ENCODE measurements at regions not wholly inside any gene's neighbourhood (a gene's known extent, or its start where the extent isn't known, plus 50 kb on each side); places are given as distances from the start of the nearest gene placed in this dataset.

- no peak overlapping the region for H3K4me3 ChIP-seq
- no peak overlapping the region for H3K27ac ChIP-seq
- H3K9ac ChIP-seq, result no peak overlapping the region
- no peaks in the 10 kb centered on the region for H4K20me1 ChIP-seq
- H3K27me3 ChIP-seq, result no peaks in the 10 kb centered on the region
- H3K4me1 ChIP-seq, result no peaks in the 10 kb centered on the region
- no peaks in the 10 kb centered on the region for H3K36me3 ChIP-seq
- TF ChIP-seq Cebpa-rat (IDR thresholded peaks at IDR 0.05), result no peak
- no peak overlapping the region for H3K4me2 ChIP-seq
- no peaks in the 10 kb centered on the region for H3K9me3 ChIP-seq
These were observed 1973.9 kb upstream of the LRRTM1 start for GRCh38 chr2:82278416-82278815.

GRCh38 chr2:82275599-82275998 lies 1971.0 kb upstream of the LRRTM1 start:
- Histone ChIP-seq H3K27ac (no peak overlapping the region), H3K4me2 (no peak overlapping the region), H3K27me3 (no peaks in the 10 kb centered on the region), H3K9me3 (no peaks in the 10 kb centered on the region), H3K36me3 (no peaks in the 10 kb centered on the region), H4K20me1 (no peaks in the 10 kb centered on the region), H3K4me3 (no peak overlapping the region), H3K9ac (no peak overlapping the region), H3K4me1 (no peaks in the 10 kb centered on the region)
- no peak for TF ChIP-seq Cebpa-rat (IDR thresholded peaks at IDR 0.05)

GRCh38 chr2:82268446-82268845 lies 1963.9 kb upstream of the LRRTM1 start:
- H3K9ac ChIP-seq, result no peak overlapping the region
- no peaks in the 10 kb centered on the region for H3K27me3 ChIP-seq
- H3K4me1 ChIP-seq, result no peaks in the 10 kb centered on the region
- H3K36me3 ChIP-seq, result no peaks in the 10 kb centered on the region
- H3K27ac ChIP-seq, result no peak overlapping the region
- H4K20me1 ChIP-seq, result no peaks in the 10 kb centered on the region
- TF ChIP-seq Cebpa-rat (IDR thresholded peaks at IDR 0.05), result no peak
- H3K4me2 ChIP-seq, result no peak overlapping the region
- H3K9me3 ChIP-seq, result no peaks in the 10 kb centered on the region
- H3K4me3 ChIP-seq, result no peak overlapping the region

DNA sequence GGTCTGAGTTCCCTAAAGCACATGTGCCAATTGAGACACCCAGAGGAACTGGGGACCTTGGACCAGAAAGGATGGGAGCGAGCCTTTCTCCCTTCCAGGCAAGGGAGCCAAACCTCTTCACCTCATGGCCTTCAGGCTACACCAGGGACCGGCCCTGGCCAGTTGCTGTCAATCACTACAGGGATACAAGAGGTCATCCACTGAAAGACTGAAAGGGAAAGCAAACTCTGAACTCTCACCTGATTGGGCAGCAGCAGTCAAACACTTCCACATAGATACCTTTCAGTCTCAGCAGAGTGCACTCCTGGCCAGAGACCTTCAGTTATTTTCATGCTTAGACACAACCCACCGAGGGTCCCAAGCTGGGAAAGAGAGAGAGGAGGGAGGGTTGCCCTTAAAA lies 1956.0 kb upstream of the LRRTM1 start:
- no peaks in the 10 kb centered on the region for H3K27me3 ChIP-seq
- H3K4me2 ChIP-seq, result no peak overlapping the region
- H3K36me3 ChIP-seq, result no peaks in the 10 kb centered on the region
- no peaks in the 10 kb centered on the region for H3K9me3 ChIP-seq
- no peak for TF ChIP-seq Cebpa-rat (IDR thresholded peaks at IDR 0.05)
- no peak overlapping the region for H3K9ac ChIP-seq
- no peak overlapping the region for H3K4me3 ChIP-seq
- no peak overlapping the region for H3K27ac ChIP-seq
- H4K20me1 ChIP-seq, result no peaks in the 10 kb centered on the region
- H3K4me1 ChIP-seq, result no peaks in the 10 kb centered on the region

GRCh38 chr2:82259551-82259950 lies 1955.0 kb upstream of the LRRTM1 start:
- TF ChIP-seq Cebpa-rat (IDR thresholded peaks at IDR 0.05), result no peak
- H3K4me2 ChIP-seq, result no peak overlapping the region
- no peaks in the 10 kb centered on the region for H3K9me3 ChIP-seq
- H3K36me3 ChIP-seq, result no peaks in the 10 kb centered on the region
- H3K9ac ChIP-seq, result no peak overlapping the region
- H3K27ac ChIP-seq, result no peak overlapping the region
- H4K20me1 ChIP-seq, result no peaks in the 10 kb centered on the region
- H3K4me3 ChIP-seq, result no peak overlapping the region
- H3K4me1 ChIP-seq, result no peaks in the 10 kb centered on the region
- H3K27me3 ChIP-seq, result no peaks in the 10 kb centered on the region

DNA sequence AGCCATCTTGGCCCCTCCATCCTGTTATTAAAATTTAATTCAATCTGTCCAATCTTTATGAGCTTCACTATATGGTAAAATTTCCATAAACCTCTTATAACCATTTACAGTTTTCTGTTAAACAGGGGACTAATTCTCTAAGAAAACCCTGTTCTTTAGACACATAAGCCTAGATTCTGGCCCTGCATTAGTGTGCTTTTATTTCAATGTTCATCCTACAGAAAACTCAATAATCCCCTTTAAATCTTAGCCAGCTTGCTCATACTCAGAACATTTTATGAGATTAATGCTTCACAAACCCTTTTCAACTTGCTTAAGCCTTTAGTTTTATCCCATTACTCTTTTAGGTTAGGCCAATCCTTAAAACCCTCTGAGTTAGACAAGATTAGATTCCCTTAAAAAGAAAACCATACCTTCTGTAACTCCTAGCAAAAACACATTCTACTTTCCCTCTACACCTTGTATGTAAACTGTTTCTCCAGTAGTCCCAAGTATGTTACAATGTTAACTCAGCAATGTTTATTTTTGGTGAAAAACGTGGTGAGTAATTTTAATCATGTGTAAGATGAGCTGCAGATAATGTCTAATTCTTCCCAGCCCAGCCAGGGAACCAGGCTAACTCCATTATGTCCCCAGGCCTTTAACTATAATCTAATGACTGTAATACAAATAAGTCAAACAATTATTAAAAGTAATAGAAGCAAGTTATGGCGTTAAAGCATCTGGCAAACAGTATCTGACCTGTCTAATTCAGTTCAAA lies 1953.4 kb upstream of the LRRTM1 start:
- Histone ChIP-seq H3K36me3 (no peaks in the 10 kb centered on the region), H3K4me3 (no peak overlapping the region), H4K20me1 (no peaks in the 10 kb centered on the region), H3K9me3 (no peaks in the 10 kb centered on the region), H3K4me1 (no peaks in the 10 kb centered on the region), H3K27me3 (no peaks in the 10 kb centered on the region), H3K4me2 (no peak overlapping the region), H3K9ac (no peak overlapping the region), H3K27ac (no peak overlapping the region)
- no peak for TF ChIP-seq Cebpa-rat (IDR thresholded peaks at IDR 0.05)

DNA sequence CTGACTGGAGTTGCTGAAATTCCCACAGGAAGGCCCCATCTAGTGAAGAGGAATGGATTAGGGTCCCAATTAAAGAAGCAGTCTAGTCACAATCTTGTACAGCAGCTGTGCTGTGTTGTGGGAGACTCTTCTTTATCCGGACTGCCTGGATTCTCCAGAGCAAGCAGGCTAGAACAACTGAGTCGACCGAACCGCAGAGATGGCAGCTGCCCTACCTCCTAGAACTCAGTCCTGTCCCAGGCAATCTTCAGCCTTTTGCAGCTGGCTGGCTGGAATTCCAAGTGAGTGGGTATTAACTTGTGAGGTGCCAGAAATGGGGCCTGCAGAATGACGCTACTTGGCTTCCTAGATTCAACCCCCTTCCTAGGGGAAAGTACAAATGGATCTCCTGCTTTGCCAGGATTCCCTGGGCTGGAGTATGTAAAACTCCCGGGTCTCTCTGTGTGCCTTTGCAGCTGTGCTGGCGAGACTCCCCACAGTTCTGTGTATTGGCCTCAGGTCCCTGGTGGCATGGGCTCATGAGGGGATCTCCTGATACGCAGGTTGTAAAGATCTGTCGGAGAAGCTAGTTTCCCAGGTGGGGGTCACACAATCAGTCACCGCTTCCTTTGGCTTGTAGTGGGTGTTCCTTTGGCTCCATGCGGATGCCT lies 1952.6 kb upstream of the LRRTM1 start:
- no peak for TF ChIP-seq Cebpa-rat (IDR thresholded peaks at IDR 0.05)
- H3K9ac ChIP-seq, result no peak overlapping the region
- no peaks in the 10 kb centered on the region for H3K9me3 ChIP-seq
- H3K4me2 ChIP-seq, result no peak overlapping the region
- no peak overlapping the region for H3K4me3 ChIP-seq
- H3K4me1 ChIP-seq, result no peaks in the 10 kb centered on the region
- H3K27me3 ChIP-seq, result no peaks in the 10 kb centered on the region
- H4K20me1 ChIP-seq, result no peaks in the 10 kb centered on the region
- no peak overlapping the region for H3K27ac ChIP-seq
- no peaks in the 10 kb centered on the region for H3K36me3 ChIP-seq

- Histone ChIP-seq H4K20me1 (no peaks in the 10 kb centered on the region), H3K27ac (no peak overlapping the region), H3K4me1 (no peaks in the 10 kb centered on the region), H3K4me2 (no peak overlapping the region), H3K27me3 (no peaks in the 10 kb centered on the region), H3K36me3 (no peaks in the 10 kb centered on the region), H3K4me3 (no peak overlapping the region), H3K9ac (no peak overlapping the region), H3K9me3 (no peaks in the 10 kb centered on the region)
- no peak for TF ChIP-seq Cebpa-rat (IDR thresholded peaks at IDR 0.05)
These were observed 1951.7 kb upstream of the LRRTM1 start for GRCh38 chr2:82256288-82256687.

GRCh38 chr2:82254728-82255127 lies 1950.2 kb upstream of the LRRTM1 start:
- Histone ChIP-seq H3K27me3 (no peaks in the 10 kb centered on the region), H3K27ac (no peak overlapping the region), H3K9me3 (no peaks in the 10 kb centered on the region), H3K36me3 (no peaks in the 10 kb centered on the region), H3K4me3 (no peak overlapping the region), H4K20me1 (no peaks in the 10 kb centered on the region), H3K9ac (no peak overlapping the region), H3K4me1 (no peaks in the 10 kb centered on the region), H3K4me2 (no peak overlapping the region)
- no peak for TF ChIP-seq Cebpa-rat (IDR thresholded peaks at IDR 0.05)

- Histone ChIP-seq H3K9ac (no peak overlapping the region), H3K36me3 (no peaks in the 10 kb centered on the region), H3K27me3 (no peaks in the 10 kb centered on the region), H4K20me1 (no peaks in the 10 kb centered on the region), H3K4me3 (no peak overlapping the region), H3K4me1 (no peaks in the 10 kb centered on the region), H3K4me2 (no peak overlapping the region), H3K9me3 (no peaks in the 10 kb centered on the region), H3K27ac (no peak overlapping the region)
- TF ChIP-seq Cebpa-rat (IDR thresholded peaks at IDR 0.05), result no peak
These were observed 1941.7 kb upstream of the LRRTM1 start for GRCh38 chr2:82246220-82246775.
